Nucleus accumbens (tissue), 56 donors: ENCODE measurements at regions not wholly inside any gene's neighbourhood (a gene's known extent, or its start where the extent isn't known, plus 50 kb on each side); places are given as distances from the start of the nearest gene placed in this dataset.
A peak's percentile ranks its signal among the peaks of the same experiment; 100 is the strongest.

Experiments used
- DNase-seq, 56 donors: peaks; one replicate each; lab custom pipeline; 2025; lab: John Stamatoyannopoulos, UW

GRCh38 chr2:9107168-9108025 lies 99.2 kb upstream of the ASAP2 start:
- DNase-seq, result no peak

GRCh38 chr2:9106338-9107167 lies 100.1 kb upstream of the ASAP2 start:
- DNase-seq, result no peak

GRCh38 chr2:9105601-9106337 lies 100.8 kb upstream of the ASAP2 start:
- DNase-seq, result no peak

- no peak for DNase-seq
These were observed 100.3 kb upstream of the MBOAT2 start for GRCh38 chr2:9103663-9104277.

- DNase-seq, result no peak
These were observed 99.6 kb upstream of the MBOAT2 start for GRCh38 chr2:9102861-9103662.

GRCh38 chr2:9101763-9102425 lies 98.4 kb upstream of the MBOAT2 start:
- DNase-seq, result no peak

GRCh38 chr2:9100080-9100876 lies 96.8 kb upstream of the MBOAT2 start:
- no peak for DNase-seq

- DNase-seq, result no peak
These were observed 95.9 kb upstream of the MBOAT2 start for GRCh38 chr2:9099341-9099751.

GRCh38 chr2:9097892-9098291 lies 94.4 kb upstream of the MBOAT2 start:
- DNase-seq, result no peak

GRCh38 chr2:9097239-9097638 lies 93.8 kb upstream of the MBOAT2 start:
- DNase-seq, result no peak

GRCh38 chr2:9096761-9097160 lies 93.3 kb upstream of the MBOAT2 start:
- DNase-seq, result no peak

- DNase-seq, result peak in 39 of 56 donors; percentile 10 to 78 (median 38)
These were observed 92.2 kb upstream of the MBOAT2 start for GRCh38 chr2:9095690-9096089.

- no peak for DNase-seq
These were observed 91.7 kb upstream of the MBOAT2 start for GRCh38 chr2:9095226-9095625.

- DNase-seq, result peak in 10 of 56 donors; percentile 5 to 31 (median 17)
These were observed 90.6 kb upstream of the MBOAT2 start for GRCh38 chr2:9094117-9094516.

GRCh38 chr2:9093324-9093723 lies 89.8 kb upstream of the MBOAT2 start:
- no peak for DNase-seq

GRCh38 chr2:9092383-9093282 lies 89.1 kb upstream of the MBOAT2 start:
- DNase-seq, result no peak

GRCh38 chr2:9091811-9092210 lies 88.3 kb upstream of the MBOAT2 start:
- DNase-seq, result no peak
